Stomach (tissue), 8 donors: ENCODE measurements at regions not wholly inside any gene's neighbourhood (a gene's known extent, or its start where the extent isn't known, plus 50 kb on each side); places are given as distances from the start of the nearest gene placed in this dataset.

Experiments
- DNase-seq, 2 donors: peaks; one replicate each; pipeline versions ENCODE4 v3.0.0 to v3.0.0-alpha.2; 2013 to 2019
- H3K27ac ChIP-seq, 5 donors: fragments of 200-600 bp in 4 of 5; sonication (generic) in 4 of 5; one replicate each; pipeline ENCODE4 v1.5.1; 2013 to 2019; ENCODE audit warnings: mild to moderate bottlenecking in 1 of 5, moderate library complexity in 1 of 5
- H3K27me3 ChIP-seq, 3 donors: fragments of 200-600 bp; sonication (generic); one replicate each; pipeline ENCODE4 v1.5.1; 2017 to 2019; ENCODE audit warnings: mixed run types in 1 of 3
- H3K36me3 ChIP-seq, 4 donors: fragments of 200-600 bp; sonication (generic); 1 replicate in 3 of 4; 2 replicates in 1 of 4; pipeline ENCODE4 v1.5.1; 2016 to 2019
- H3K4me1 ChIP-seq, 4 donors: fragments of 200-600 bp; sonication (generic); one replicate each; pipeline ENCODE4 v1.5.1; 2016 to 2019
- H3K4me3 ChIP-seq, 4 donors: fragments of 200-600 bp; sonication (generic) in 3 of 4; one replicate each; pipeline ENCODE4 v1.5.1; 2016 to 2019; ENCODE audit warnings: mild to moderate bottlenecking in 1 of 4
- H3K9me3 ChIP-seq, 4 donors: fragments of 200-600 bp; sonication (generic); one replicate each; pipeline ENCODE4 v1.5.1; 2016 to 2019
- CTCF ChIP-seq, 7 experiments: fragments of 450-650 bp in 4 of 7; fragments of 200-600 bp in 3 of 7; sonication (generic) in 3 of 7; IDR thresholded peaks; one replicate each; pipeline ENCODE4 v1.5.1; 2016 to 2019; ENCODE audit warnings: antibody characterized with exemption in 7 of 7, control low read depth in 2 of 7, mild to moderate bottlenecking in 1 of 7
- EP300 ChIP-seq: sonication (generic); formaldehyde crosslinking; IDR thresholded peaks from one replicate; pipeline ENCODE4 v1.6.1; 2017; ENCODE audit warnings: antibody characterized with exemption
- POLR2A ChIP-seq, 4 donors: fragments of 450-650 bp; IDR thresholded peaks; one replicate each; pipeline ENCODE4 v1.6.1; 2016; ENCODE audit warnings: antibody characterized with exemption in 4 of 4, control low read depth in 2 of 4, mild to moderate bottlenecking in 1 of 4, moderate library complexity in 1 of 4
- POLR2AphosphoS5 ChIP-seq, 3 donors: sonication (generic); formaldehyde crosslinking; IDR thresholded peaks; one replicate each; pipeline ENCODE4 v1.6.1; 2016; ENCODE audit warnings: antibody characterized with exemption in 3 of 3
- WGBS, 5 donors: extraction: QIAGEN DNeasy Blood & Tissue Kit in 3 of 5; methylation state at CpG; one replicate each; pipeline versions ENCODE4 v1.1.5 to v1.1.7; 2013 to 2018; 5-methylcytosine and 5-hydroxymethylcytosine counted together
- intact Hi-C: fragments of 100-400 bp; cut with DNase I; formaldehyde crosslinking; loops from one replicate; pipeline ENCODE4 v1.15.1; 2023; ENCODE audit warnings: low total_unique reads
- donor health status: healthy with polysubstance abuse.
- donor health status: Bipolar disorder and iron deficiency.
- donor health status: healthy.

GRCh38 chr2:167423731-167424130 is 535.5 kb downstream of the XIRP2 start:
- no peak overlapping the region for H3K4me3 ChIP-seq
- no peak overlapping the region for H3K27ac ChIP-seq
- no peak for DNase-seq
- no peaks in the 10 kb centered on the region for H3K27me3 ChIP-seq
- 53 to 62% (median 55%) methylated on average over 4 of the region's 4 CpGs for WGBS, 5 donors
- no peaks in the 10 kb centered on the region for H3K4me1 ChIP-seq
- H3K36me3 ChIP-seq, result no peaks in the 10 kb centered on the region
- no peak for TF ChIP-seq POLR2AphosphoS5 (IDR thresholded peaks at IDR 0.05)
- no peak for TF ChIP-seq POLR2A (IDR thresholded peaks at IDR 0.05)
- TF ChIP-seq EP300, result no peak
- TF ChIP-seq CTCF (IDR thresholded peaks at IDR 0.05), result no peak
- intact Hi-C loops, result no loop called here
- no peaks in the 10 kb centered on the region for H3K9me3 ChIP-seq

- WGBS, 5 donors, result 41 to 57% (median 48%) methylated on average over 2 of the region's 2 CpGs
- no peaks in the 10 kb centered on the region for H3K36me3 ChIP-seq
- TF ChIP-seq CTCF (IDR thresholded peaks at IDR 0.05), result no peak
- no peak for TF ChIP-seq POLR2AphosphoS5 (IDR thresholded peaks at IDR 0.05)
- TF ChIP-seq EP300, result no peak
- no peak for TF ChIP-seq POLR2A (IDR thresholded peaks at IDR 0.05)
- no peak overlapping the region for H3K4me3 ChIP-seq
- H3K27me3 ChIP-seq, result no peaks in the 10 kb centered on the region
- DNase-seq, result peak in 1 of 2 donors; percentile 19
- no peaks in the 10 kb centered on the region for H3K9me3 ChIP-seq
- H3K27ac ChIP-seq, result no peak overlapping the region
- H3K4me1 ChIP-seq, result no peaks in the 10 kb centered on the region
- intact Hi-C loops, result no loop called here
These were observed 531.9 kb downstream of the XIRP2 start for GRCh38 chr2:167420211-167420610.

- Histone ChIP-seq H3K9me3 (no peaks in the 10 kb centered on the region), H3K36me3 (no peaks in the 10 kb centered on the region), H3K4me3 (no peak overlapping the region), H3K27ac (no peak overlapping the region), H3K27me3 (no peaks in the 10 kb centered on the region), H3K4me1 (no peaks in the 10 kb centered on the region)
- DNase-seq, result no peak
- no peak for TF ChIP-seq POLR2AphosphoS5 (IDR thresholded peaks at IDR 0.05)
- no peak for TF ChIP-seq EP300
- no peak for TF ChIP-seq CTCF (IDR thresholded peaks at IDR 0.05)
- no peak for TF ChIP-seq POLR2A (IDR thresholded peaks at IDR 0.05)
- intact Hi-C loops, result no loop called here
These were observed 526.8 kb downstream of the XIRP2 start for GRCh38 chr2:167415068-167415467.

GRCh38 chr2:167411367-167411766 is 523.1 kb downstream of the XIRP2 start:
- H3K27me3 ChIP-seq, result no peaks in the 10 kb centered on the region

More at GRCh38 chr2:167411367-167411766, 523.1 kb downstream of the XIRP2 start:
- TF ChIP-seq POLR2A (IDR thresholded peaks at IDR 0.05), result no peak
- TF ChIP-seq POLR2AphosphoS5 (IDR thresholded peaks at IDR 0.05), result no peak
- TF ChIP-seq EP300, result no peak
- no peak for TF ChIP-seq CTCF (IDR thresholded peaks at IDR 0.05)
- intact Hi-C loops, result no loop called here
- Histone ChIP-seq H3K36me3 (no peaks in the 10 kb centered on the region), H3K27ac (no peak overlapping the region), H3K9me3 (no peaks in the 10 kb centered on the region), H3K4me3 (no peak overlapping the region), H3K4me1 (no peaks in the 10 kb centered on the region)
- DNase-seq, result no peak
